SH-SY5Y (cell line): ENCODE measurements at regions not wholly inside any gene's neighbourhood (a gene's known extent, or its start where the extent isn't known, plus 50 kb on each side); places are given as distances from the start of the nearest gene placed in this dataset.

ENCODE experiments used
- GATA2 ChIP-seq: IDR thresholded peaks from 2 replicates; pipeline ENCODE4 v1.6.1; 2011; ENCODE audit warnings: mild to moderate bottlenecking, low read depth, low read length
- GATA3 ChIP-seq: IDR thresholded peaks from 2 replicates; pipeline ENCODE4 v1.6.1; 2011; ENCODE audit warnings: low read depth, mild to moderate bottlenecking, low read length, moderate library complexity

DNA sequence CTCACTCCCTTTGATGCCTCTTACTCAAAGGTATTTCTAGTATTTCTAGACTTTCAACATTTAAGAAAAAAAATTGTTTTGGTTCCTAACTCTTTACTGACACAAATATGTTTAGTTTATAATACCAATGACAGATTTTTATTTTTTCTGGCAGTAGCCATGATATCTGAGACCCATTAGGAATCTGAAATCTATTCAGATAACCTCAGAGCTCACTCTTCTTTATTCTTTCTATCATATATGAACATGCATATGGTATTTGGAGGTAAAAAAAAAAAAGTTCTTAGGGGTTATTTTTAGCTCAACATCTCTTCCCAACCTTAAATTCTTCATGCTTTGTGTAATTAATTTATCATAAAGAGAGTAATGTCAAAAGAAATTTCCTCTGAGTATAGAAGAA is 465.5 kb downstream of the CDH2 start:
- TF ChIP-seq GATA2 (no peak), GATA3 (no peak)

DNA sequence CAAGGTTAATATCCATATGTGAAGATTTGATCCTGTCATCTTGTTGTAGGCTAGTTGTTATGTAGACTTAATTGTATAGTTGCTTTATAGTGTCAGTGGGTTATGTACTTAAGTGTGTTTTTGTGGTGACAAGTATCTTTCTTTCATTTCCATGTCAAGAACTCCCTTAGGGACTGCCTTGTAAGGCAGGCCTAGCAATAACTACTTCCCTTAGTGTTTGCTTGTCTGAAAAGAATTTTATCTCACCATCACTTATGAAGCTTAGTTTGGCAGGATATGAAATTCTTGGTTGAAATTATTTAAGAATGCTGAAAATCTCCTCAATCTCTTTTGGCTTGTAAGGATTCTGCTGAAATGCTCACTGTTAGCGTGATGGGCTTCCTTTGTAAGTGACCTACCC is 467.6 kb downstream of the CDH2 start:
- no peak for TF ChIP-seq GATA3
- TF ChIP-seq GATA2, result no peak

GRCh38 chr18:27707201-27707600 is 469.7 kb downstream of the CDH2 start:
- TF ChIP-seq GATA3, result no peak
- TF ChIP-seq GATA2, result no peak

DNA sequence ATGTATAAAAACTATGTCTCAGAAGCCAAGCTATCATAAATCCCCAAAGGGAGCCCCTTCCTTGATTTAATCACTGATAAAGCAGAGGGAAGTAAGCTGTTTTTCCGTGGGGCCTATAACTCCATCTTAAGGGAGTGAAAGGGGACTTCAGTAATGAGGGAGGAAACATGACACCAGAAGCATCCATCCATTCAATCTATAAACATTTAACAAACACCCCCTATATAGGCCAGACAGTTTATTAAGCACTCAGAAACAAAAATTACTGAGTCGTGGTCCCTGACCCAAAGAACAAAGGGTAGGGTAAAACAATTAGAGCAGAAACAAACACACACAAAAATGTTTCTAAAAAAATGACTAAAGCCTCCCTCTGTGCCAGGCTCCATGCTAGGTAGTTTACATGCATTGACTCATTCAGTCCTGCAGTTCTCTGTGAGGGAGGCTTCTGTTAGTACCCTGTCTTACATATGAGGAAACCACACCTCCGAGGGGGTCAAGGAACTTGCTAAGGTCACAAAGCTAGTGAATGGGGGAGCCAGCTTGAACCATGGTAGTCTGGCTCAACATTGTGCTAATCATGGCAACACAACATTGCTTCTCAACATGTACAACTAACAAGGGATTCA is 472.1 kb downstream of the CDH2 start:
- TF ChIP-seq GATA2, result no peak
- no peak for TF ChIP-seq GATA3

DNA sequence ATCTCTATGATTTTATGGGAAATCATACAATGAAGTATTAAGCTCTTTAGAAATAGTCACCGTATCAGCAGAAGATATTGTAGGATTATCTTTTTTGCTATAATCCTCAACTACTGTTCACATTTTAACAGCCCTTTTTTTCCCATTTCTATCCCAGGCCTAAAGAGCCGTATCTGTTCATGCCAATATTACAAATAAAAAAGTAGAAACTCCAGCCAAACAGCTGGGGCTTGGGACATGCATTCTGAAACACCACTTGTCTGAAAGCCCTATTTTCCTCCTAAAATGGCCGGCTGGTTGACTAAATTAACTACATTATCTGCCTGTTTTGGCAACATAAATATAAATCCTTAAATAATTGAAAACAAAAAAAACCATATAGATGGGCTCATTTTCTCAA is 477.8 kb downstream of the CDH2 start:
- TF ChIP-seq GATA3, result no peak
- no peak for TF ChIP-seq GATA2

GRCh38 chr18:27696148-27696547 is 480.8 kb downstream of the CDH2 start:
- TF ChIP-seq GATA3 (no peak), GATA2 (no peak)

DNA sequence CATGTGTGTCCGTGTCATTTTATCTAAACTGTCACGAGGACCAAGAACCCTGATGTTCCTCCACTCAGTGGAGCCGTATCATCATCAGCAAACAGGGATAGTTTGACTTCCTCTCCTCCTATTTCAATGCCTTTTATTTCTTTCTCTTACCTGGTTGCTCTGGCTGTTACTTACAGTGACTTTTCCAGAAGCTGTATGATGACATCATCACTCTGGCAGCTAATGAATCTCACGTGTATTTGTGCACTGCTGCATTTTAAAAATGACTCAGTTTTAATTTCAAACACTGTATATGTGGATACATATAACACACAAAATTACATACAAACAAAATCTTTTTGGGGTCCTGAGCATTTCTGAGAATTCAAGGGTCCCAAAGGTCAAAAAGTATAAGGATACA is 481.4 kb downstream of the CDH2 start:
- TF ChIP-seq GATA3 (no peak), GATA2 (no peak)

- no peak for TF ChIP-seq GATA3
- no peak for TF ChIP-seq GATA2
Measured at GRCh38 chr18:27695052-27695451, 481.9 kb downstream of the CDH2 start.

GRCh38 chr18:27688581-27688980 is 488.3 kb downstream of the CDH2 start:
- no peak for TF ChIP-seq GATA3
- no peak for TF ChIP-seq GATA2

DNA sequence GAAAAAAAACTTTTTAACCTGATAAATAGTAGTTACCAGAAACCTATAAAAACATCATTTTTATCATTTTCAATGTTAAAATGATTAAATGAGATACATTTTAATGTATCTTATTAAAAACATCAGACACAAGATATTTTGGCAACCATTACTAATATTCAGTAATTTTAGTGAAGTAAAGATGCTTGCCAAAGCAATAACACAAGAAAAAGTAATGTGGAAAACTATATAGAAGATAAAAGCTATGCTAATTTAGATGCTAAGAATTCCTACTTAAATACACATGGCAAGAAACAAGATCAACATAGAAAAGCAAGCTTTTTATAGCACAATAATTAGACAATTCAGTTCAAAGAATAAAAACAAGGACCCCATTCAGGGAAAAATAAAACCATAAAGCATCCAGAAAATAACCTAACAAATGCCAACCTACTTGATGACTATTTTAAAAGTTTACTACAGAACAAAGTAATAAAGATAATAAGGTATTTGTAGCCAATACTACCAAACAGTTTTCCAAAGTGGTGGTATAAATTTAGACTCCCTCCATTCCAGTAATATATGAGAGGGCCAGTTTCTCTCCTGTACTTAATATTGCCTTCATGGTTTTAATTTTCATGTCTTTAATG is 489.5 kb downstream of the CDH2 start:
- TF ChIP-seq GATA3, result no peak
- no peak for TF ChIP-seq GATA2

GRCh38 chr18:27685807-27686412 is 491.0 kb downstream of the CDH2 start:
- TF ChIP-seq GATA3, result no peak
- no peak for TF ChIP-seq GATA2

DNA sequence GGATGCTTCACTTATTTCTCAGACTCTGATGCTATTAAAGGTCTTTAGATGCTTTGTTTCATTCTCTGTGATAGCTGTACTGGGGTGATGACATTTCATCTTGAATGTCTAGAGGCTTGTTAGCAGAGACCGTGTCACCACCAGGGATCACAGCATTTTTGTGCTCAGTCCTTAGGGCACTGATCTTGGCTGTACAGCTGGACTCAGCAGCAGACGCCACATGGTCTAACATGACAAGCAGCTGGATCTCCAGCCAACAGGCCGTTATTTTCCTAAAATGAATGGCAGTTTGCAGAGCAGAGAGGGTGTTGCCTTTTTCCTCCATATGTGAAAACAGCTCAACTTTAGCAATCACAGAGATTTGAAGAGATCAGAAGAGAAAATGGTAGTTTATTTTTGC is 491.8 kb downstream of the CDH2 start:
- no peak for TF ChIP-seq GATA2
- TF ChIP-seq GATA3, result no peak

- TF ChIP-seq GATA2 (no peak), GATA3 (no peak)
Measured at GRCh38 chr18:27674411-27674810, 489.3 kb upstream of the CHST9 start.

DNA sequence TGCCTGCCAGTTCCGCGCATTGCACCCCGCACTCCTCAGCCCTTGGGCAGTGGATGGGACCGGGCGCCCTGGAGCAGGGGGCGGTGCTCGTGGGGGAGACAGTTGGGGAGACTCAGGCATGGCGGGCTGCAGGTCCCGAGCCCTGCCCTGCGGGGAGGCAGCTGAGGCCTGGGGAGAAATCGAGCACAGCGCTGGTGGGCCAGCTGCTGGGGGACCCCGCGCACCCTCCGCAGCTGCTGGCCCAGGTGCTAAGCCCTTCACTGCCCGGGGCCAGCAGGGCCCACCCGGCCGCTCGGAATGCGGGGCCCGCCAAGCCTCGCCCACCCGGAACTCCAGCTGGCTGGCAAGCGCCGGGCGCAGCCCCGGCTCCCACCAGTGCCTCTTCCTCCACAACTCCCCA is 488.8 kb upstream of the CHST9 start:
- TF ChIP-seq GATA2 (no peak), GATA3 (no peak)

DNA sequence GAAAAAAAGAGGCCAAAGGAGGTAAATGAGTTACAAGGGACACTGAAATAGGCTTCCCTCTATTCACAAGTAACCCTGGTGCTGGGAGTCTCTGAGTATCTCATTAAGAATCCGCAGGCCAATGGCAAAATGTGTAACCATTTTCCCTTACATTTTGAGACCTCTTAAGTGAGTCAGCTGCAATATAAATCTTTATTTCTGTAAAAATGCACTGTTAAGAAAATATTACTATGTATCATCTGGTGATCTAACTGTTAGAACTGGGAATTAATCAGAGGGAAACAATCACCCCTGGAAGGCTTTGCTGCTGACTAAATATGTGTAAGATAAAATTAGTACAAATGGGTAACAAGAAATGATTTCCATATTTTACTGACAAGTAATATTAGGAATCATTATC is 483.1 kb upstream of the CHST9 start:
- TF ChIP-seq GATA2 (no peak), GATA3 (no peak)

- TF ChIP-seq GATA3, result no peak
- no peak for TF ChIP-seq GATA2
Measured at GRCh38 chr18:27667064-27667463, 482.0 kb upstream of the CHST9 start.
